HG03442 (cell line): ENCODE measurements at regions not wholly inside any gene's neighbourhood (a gene's known extent, or its start where the extent isn't known, plus 50 kb on each side); places are given as distances from the start of the nearest gene placed in this dataset.
"Not testable (repeated sequence)": the region's sequence is repeated elsewhere in the genome, so short reads cannot be mapped to it uniquely, and the experiment has no call there.

ENCODE experiments used
- ATAC-seq: cut with Tn5 transposase; IDR thresholded peaks from one replicate; pipeline ENCODE4 v1.9.1; 2021; ENCODE audit warnings: mild to moderate bottlenecking, moderate library complexity; ENCODE audit not compliant: unreplicated experiment

DNA sequence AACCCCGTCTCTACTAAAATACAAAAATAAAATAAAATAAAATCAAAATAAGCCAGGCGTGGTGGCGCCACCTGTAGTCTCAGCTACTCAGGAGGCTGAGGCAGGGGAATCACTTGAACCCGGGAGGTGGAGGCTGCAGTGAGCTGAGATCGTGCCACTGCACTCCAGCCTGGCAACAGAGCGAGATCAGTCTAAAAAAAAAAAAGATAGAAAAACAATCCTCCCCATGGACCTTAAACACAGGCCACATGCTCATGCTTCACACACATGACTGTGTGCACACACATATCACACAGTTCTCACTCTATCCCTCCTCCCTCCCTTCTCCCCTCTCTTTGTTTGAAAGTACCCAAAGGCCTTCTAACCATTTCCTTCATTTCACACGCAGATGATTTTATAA is 667.6 kb downstream of the UQCRFS1 start:
- ATAC-seq: not testable (repeated sequence)

- no peak for ATAC-seq
Observed at GRCh38 chr19:28544451-28545261, 668.3 kb downstream of the UQCRFS1 start.

GRCh38 chr19:28543244-28543776 is 669.6 kb downstream of the UQCRFS1 start:
- ATAC-seq: no peak

GRCh38 chr19:28542394-28543243 is 670.3 kb downstream of the UQCRFS1 start:
- no peak for ATAC-seq

DNA sequence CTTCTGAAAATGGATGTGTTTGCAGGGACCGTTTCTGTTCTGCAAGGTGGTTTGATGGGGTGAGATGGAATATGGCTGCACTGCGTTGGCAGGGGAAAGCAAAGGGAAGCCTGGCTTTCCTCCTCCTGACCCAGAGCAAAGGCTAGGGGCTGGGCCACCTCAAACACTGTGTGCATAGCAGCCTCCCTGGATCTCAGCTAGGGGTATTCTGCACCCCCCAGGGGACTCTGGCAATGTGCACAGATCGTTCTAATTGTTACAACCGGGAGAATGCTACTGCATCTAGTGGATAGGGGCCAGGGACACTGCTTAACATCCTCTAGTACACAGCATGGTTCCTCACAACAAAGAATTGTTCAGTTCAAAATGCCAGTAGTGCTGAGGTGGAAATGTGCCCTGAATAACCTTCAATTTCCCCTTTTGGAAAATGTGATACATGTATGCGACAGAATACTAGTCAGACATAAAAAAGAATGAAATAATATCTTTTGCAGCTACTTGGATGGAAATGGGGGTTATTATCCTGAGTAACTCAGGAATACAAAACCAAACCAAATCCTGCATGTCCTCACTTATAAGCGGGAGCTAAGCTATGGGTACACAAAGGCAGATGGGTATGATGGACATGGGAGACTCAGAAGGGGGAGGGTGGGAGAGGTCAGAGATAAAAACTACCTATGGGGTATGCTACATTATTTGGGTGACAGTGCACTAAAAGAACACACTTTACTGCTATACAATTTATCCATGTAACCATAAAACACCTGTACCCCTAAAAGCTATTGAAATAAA is 671.2 kb downstream of the UQCRFS1 start:
- no peak for ATAC-seq

- ATAC-seq: no peak
Observed at GRCh38 chr19:28541029-28541428, 671.9 kb downstream of the UQCRFS1 start.

GRCh38 chr19:28540385-28540784 is 672.6 kb downstream of the UQCRFS1 start:
- not testable (repeated sequence) for ATAC-seq

DNA sequence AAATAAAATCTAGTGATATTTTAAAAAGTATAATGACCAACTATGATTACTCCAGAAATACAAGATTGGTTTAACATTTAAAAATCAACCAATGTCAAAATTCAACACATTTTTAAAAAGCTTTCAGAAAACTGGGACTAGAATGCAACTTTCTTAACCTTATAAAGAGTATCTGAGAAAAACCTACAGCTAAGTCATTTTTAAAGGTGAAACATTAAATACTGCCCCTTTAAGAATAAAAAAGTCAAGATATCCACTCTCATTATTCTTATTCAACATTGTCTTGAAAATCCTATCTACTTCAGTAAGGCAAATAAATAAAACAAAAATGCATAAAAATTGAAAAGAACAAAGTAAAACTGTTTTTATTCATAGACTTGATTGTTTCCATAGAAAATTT is 673.2 kb downstream of the UQCRFS1 start:
- no peak for ATAC-seq

GRCh38 chr19:28538579-28538978 is 674.4 kb downstream of the UQCRFS1 start:
- ATAC-seq: not testable (repeated sequence)

DNA sequence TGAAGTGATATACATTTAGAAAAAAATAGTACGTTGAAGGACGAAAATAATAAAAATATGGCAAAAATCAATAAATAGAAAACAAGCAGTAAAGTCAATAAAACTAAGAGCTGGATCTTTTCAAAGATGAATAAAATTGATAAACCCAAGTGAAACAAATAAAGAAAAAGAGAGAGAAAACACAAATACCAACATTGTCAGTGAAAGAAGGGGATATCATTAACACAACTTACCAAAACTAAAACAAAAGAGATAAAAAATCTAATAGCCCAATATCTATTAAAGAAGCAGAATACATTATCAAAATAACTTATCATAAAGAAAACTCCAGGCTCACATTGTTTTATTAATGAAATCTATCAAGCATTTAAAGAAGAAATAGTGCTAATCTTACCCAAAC is 675.1 kb downstream of the UQCRFS1 start:
- no peak for ATAC-seq

- no peak for ATAC-seq
Observed at GRCh38 chr19:28537079-28537478, 675.9 kb downstream of the UQCRFS1 start.

GRCh38 chr19:28535352-28535775 is 677.6 kb downstream of the UQCRFS1 start:
- ATAC-seq: no peak

- ATAC-seq: no peak
Observed at GRCh38 chr19:28534766-28535351, 678.1 kb downstream of the UQCRFS1 start.

GRCh38 chr19:28532765-28533341 is 680.1 kb downstream of the UQCRFS1 start:
- no peak for ATAC-seq

DNA sequence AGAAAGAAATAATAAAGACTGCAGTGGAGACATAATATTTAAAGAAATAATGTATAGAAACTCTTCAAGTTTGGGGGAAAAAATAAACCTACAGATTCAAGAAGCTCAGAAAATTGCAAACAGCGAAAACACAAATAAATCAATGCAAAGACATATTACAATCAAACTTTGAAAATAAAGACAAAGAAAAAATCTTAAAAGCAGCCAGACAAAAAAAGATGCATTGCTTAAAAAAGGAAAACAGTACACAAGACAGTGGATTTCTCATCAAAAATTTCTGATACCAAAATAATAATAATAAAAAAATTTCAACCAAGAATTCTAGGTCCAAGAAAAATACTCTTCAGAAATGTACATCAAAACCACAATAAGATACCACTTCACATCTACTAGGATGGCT is 681.0 kb downstream of the UQCRFS1 start:
- no peak for ATAC-seq

GRCh38 chr19:28530406-28531035 is 682.4 kb downstream of the UQCRFS1 start:
- ATAC-seq: no peak

GRCh38 chr19:28526038-28526437 is 686.9 kb downstream of the UQCRFS1 start:
- ATAC-seq: no peak

GRCh38 chr19:28523619-28524018 is 689.3 kb downstream of the UQCRFS1 start:
- ATAC-seq: no peak

GRCh38 chr19:28522545-28522922 is 690.4 kb downstream of the UQCRFS1 start:
- no peak for ATAC-seq
